ENCODE measurements at regions not wholly inside any gene's neighbourhood (a gene's known extent, or its start where the extent isn't known, plus 50 kb on each side); places are given as distances from the start of the nearest gene placed in this dataset.

- H2AFZ ChIP-seq (ENCODE audit: insufficient read depth, low read length, poor library complexity) = no peak overlapping the region
- H3K36me3 ChIP-seq (ENCODE audit: control insufficient read depth in 1 of 2, insufficient read depth in 2 of 2, low read length in 2 of 2) = no peaks in the 10 kb centered on the region
- no peak overlapping the region for H4K8ac ChIP-seq (ENCODE audit: low read depth, low read length)
- H3K27ac ChIP-seq (ENCODE audit: low read depth, low read length) = no peak overlapping the region
- H3K79me2 ChIP-seq (ENCODE audit: control insufficient read depth, insufficient read depth, low read length, poor library complexity) = no peaks in the 10 kb centered on the region
- H3K9me3 ChIP-seq (ENCODE audit: insufficient read depth, low read depth, low read length) = no peaks in the 10 kb centered on the region
- H3K27me3 ChIP-seq (ENCODE audit: insufficient read depth, low read length) = no peaks in the 10 kb centered on the region
- DNase-seq = no peak
- no peak overlapping the region for H2AK5ac ChIP-seq (ENCODE audit: low read length)
- H3K23ac ChIP-seq (ENCODE audit: low read length) = no peak overlapping the region
- no peak overlapping the region for H3K14ac ChIP-seq (ENCODE audit: low read length)
- H2BK120ac ChIP-seq (ENCODE audit: insufficient read depth, low read length, poor library complexity) = no peak overlapping the region
- no peak overlapping the region for H3K18ac ChIP-seq (ENCODE audit: low read length)
- H3K4me1 ChIP-seq (ENCODE audit: control insufficient read depth in 1 of 2, insufficient read depth in 2 of 2, low read length in 2 of 2) = no peaks in the 10 kb centered on the region
- no peak overlapping the region for H4K12ac ChIP-seq (ENCODE audit: low read depth, low read length)
- H4K91ac ChIP-seq (ENCODE audit: low read depth, low read length) = no peak overlapping the region
- H3K9ac ChIP-seq (ENCODE audit: low read length) = no peak overlapping the region
- no peak overlapping the region for H3K4me3 ChIP-seq (ENCODE audit: low read depth, low read length)
- H2BK5ac ChIP-seq (ENCODE audit: low read depth, low read length, poor library complexity) = no peak overlapping the region
- H2BK12ac ChIP-seq (ENCODE audit: low read length) = no peak overlapping the region
- no CpG with 5 or more reads among the region's 2 CpGs for WGBS (ENCODE audit: extremely low coverage, insufficient coverage, insufficient read length)
- H3K79me1 ChIP-seq (ENCODE audit: low read length) = no peaks in the 10 kb centered on the region
- H3K4ac ChIP-seq (ENCODE audit: low read depth, low read length) = no peak overlapping the region
- H3K4me2 ChIP-seq (ENCODE audit: low read length) = no peak overlapping the region
Measured at GRCh38 chr10:10456856-10457255, 560.8 kb upstream of the CELF2 start.

GRCh38 chr10:10460451-10460850 is 557.2 kb upstream of the CELF2 start:
- H3K4me1 ChIP-seq (ENCODE audit: control insufficient read depth in 1 of 2, insufficient read depth in 2 of 2, low read length in 2 of 2) = peaks cover 2% of the 10 kb centered on the region in 2 experiments
- H4K91ac ChIP-seq (ENCODE audit: low read depth, low read length) = no peak overlapping the region
- no peak overlapping the region for H4K12ac ChIP-seq (ENCODE audit: low read depth, low read length)
- no peak overlapping the region for H3K4ac ChIP-seq (ENCODE audit: low read depth, low read length)
- H4K8ac ChIP-seq (ENCODE audit: low read depth, low read length) = no peak overlapping the region
- WGBS (ENCODE audit: extremely low coverage, insufficient coverage, insufficient read length) = no CpG with 5 or more reads among the region's 1 CpG
- H3K27ac ChIP-seq (ENCODE audit: low read depth, low read length) = no peak overlapping the region
- no peak overlapping the region for H2BK12ac ChIP-seq (ENCODE audit: low read length)
- no peaks in the 10 kb centered on the region for H3K27me3 ChIP-seq (ENCODE audit: insufficient read depth, low read length)
- no peak overlapping the region for H2BK120ac ChIP-seq (ENCODE audit: insufficient read depth, low read length, poor library complexity)
- H2BK5ac ChIP-seq (ENCODE audit: low read depth, low read length, poor library complexity) = no peak overlapping the region
- H3K4me3 ChIP-seq (ENCODE audit: low read depth, low read length) = no peak overlapping the region
- H3K23ac ChIP-seq (ENCODE audit: low read length) = no peak overlapping the region
- H3K36me3 ChIP-seq (ENCODE audit: control insufficient read depth in 1 of 2, insufficient read depth in 2 of 2, low read length in 2 of 2) = no peaks in the 10 kb centered on the region
- no peak for DNase-seq
- no peaks in the 10 kb centered on the region for H3K9me3 ChIP-seq (ENCODE audit: insufficient read depth, low read depth, low read length)
- H2AK5ac ChIP-seq (ENCODE audit: low read length) = no peak overlapping the region
- no peak overlapping the region for H3K4me2 ChIP-seq (ENCODE audit: low read length)
- H3K18ac ChIP-seq (ENCODE audit: low read length) = no peak overlapping the region
- no peak overlapping the region for H3K9ac ChIP-seq (ENCODE audit: low read length)
- H3K79me2 ChIP-seq (ENCODE audit: control insufficient read depth, insufficient read depth, low read length, poor library complexity) = no peaks in the 10 kb centered on the region
- H2AFZ ChIP-seq (ENCODE audit: insufficient read depth, low read length, poor library complexity) = no peak overlapping the region
- H3K14ac ChIP-seq (ENCODE audit: low read length) = no peak overlapping the region
- H3K79me1 ChIP-seq (ENCODE audit: low read length) = no peaks in the 10 kb centered on the region

GRCh38 chr10:10462151-10462941 is 555.3 kb upstream of the CELF2 start:
- Histone ChIP-seq H3K18ac (ENCODE audit: low read length) (no peak overlapping the region), H3K79me2 (ENCODE audit: control insufficient read depth, insufficient read depth, low read length, poor library complexity) (no peaks in the 10 kb centered on the region), H3K9ac (ENCODE audit: low read length) (no peak overlapping the region), H2AK5ac (ENCODE audit: low read length) (no peak overlapping the region), H4K91ac (ENCODE audit: low read depth, low read length) (no peak overlapping the region), H3K4ac (ENCODE audit: low read depth, low read length) (no peak overlapping the region), H3K4me3 (ENCODE audit: low read depth, low read length) (no peak overlapping the region), H3K14ac (ENCODE audit: low read length) (no peak overlapping the region), H3K27me3 (ENCODE audit: insufficient read depth, low read length) (no peaks in the 10 kb centered on the region), H3K9me3 (ENCODE audit: insufficient read depth, low read depth, low read length) (no peaks in the 10 kb centered on the region), H2AFZ (ENCODE audit: insufficient read depth, low read length, poor library complexity) (no peak overlapping the region), H4K8ac (ENCODE audit: low read depth, low read length) (no peak overlapping the region), H3K23ac (ENCODE audit: low read length) (no peak overlapping the region), H3K36me3 (ENCODE audit: control insufficient read depth in 1 of 2, insufficient read depth in 2 of 2, low read length in 2 of 2) (no peaks in the 10 kb centered on the region), H3K79me1 (ENCODE audit: low read length) (no peaks in the 10 kb centered on the region), H3K4me1 (ENCODE audit: control insufficient read depth in 1 of 2, insufficient read depth in 2 of 2, low read length in 2 of 2) (peaks cover 2% of the 10 kb centered on the region in 2 experiments), H2BK12ac (ENCODE audit: low read length) (no peak overlapping the region), H3K27ac (ENCODE audit: low read depth, low read length) (no peak overlapping the region), H4K12ac (ENCODE audit: low read depth, low read length) (no peak overlapping the region), H2BK120ac (ENCODE audit: insufficient read depth, low read length, poor library complexity) (no peak overlapping the region), H2BK5ac (ENCODE audit: low read depth, low read length, poor library complexity) (no peak overlapping the region), H3K4me2 (ENCODE audit: low read length) (no peak overlapping the region)
- DNase-seq = no peak
- no CpG with 5 or more reads among the region's 16 CpGs for WGBS (ENCODE audit: extremely low coverage, insufficient coverage, insufficient read length)

- H3K4me2 ChIP-seq (ENCODE audit: low read length) = no peak overlapping the region
- no peak overlapping the region for H3K27ac ChIP-seq (ENCODE audit: low read depth, low read length)
- no peak overlapping the region for H3K18ac ChIP-seq (ENCODE audit: low read length)
- no peaks in the 10 kb centered on the region for H3K79me2 ChIP-seq (ENCODE audit: control insufficient read depth, insufficient read depth, low read length, poor library complexity)
- no peaks in the 10 kb centered on the region for H3K4me1 ChIP-seq (ENCODE audit: control insufficient read depth in 1 of 2, insufficient read depth in 2 of 2, low read length in 2 of 2)
- no CpG with 5 or more reads among the region's 1 CpG for WGBS (ENCODE audit: extremely low coverage, insufficient coverage, insufficient read length)
- no peak overlapping the region for H3K9ac ChIP-seq (ENCODE audit: low read length)
- H4K12ac ChIP-seq (ENCODE audit: low read depth, low read length) = no peak overlapping the region
- no peak for DNase-seq
- no peak overlapping the region for H4K8ac ChIP-seq (ENCODE audit: low read depth, low read length)
- H4K91ac ChIP-seq (ENCODE audit: low read depth, low read length) = no peak overlapping the region
- no peak overlapping the region for H2AK5ac ChIP-seq (ENCODE audit: low read length)
- H3K27me3 ChIP-seq (ENCODE audit: insufficient read depth, low read length) = no peaks in the 10 kb centered on the region
- no peaks in the 10 kb centered on the region for H3K79me1 ChIP-seq (ENCODE audit: low read length)
- H2BK5ac ChIP-seq (ENCODE audit: low read depth, low read length, poor library complexity) = no peak overlapping the region
- no peaks in the 10 kb centered on the region for H3K9me3 ChIP-seq (ENCODE audit: insufficient read depth, low read depth, low read length)
- no peak overlapping the region for H2BK12ac ChIP-seq (ENCODE audit: low read length)
- H3K36me3 ChIP-seq (ENCODE audit: control insufficient read depth in 1 of 2, insufficient read depth in 2 of 2, low read length in 2 of 2) = no peaks in the 10 kb centered on the region
- H3K23ac ChIP-seq (ENCODE audit: low read length) = no peak overlapping the region
- H2AFZ ChIP-seq (ENCODE audit: insufficient read depth, low read length, poor library complexity) = no peak overlapping the region
- no peak overlapping the region for H3K4ac ChIP-seq (ENCODE audit: low read depth, low read length)
- H3K4me3 ChIP-seq (ENCODE audit: low read depth, low read length) = no peak overlapping the region
- no peak overlapping the region for H2BK120ac ChIP-seq (ENCODE audit: insufficient read depth, low read length, poor library complexity)
- no peak overlapping the region for H3K14ac ChIP-seq (ENCODE audit: low read length)
Measured at GRCh38 chr10:10471758-10472157, 545.9 kb upstream of the CELF2 start.
